CD1c-positive myeloid dendritic cell (primary cell): ENCODE measurements at regions not wholly inside any gene's neighbourhood (a gene's known extent, or its start where the extent isn't known, plus 50 kb on each side); places are given as distances from the start of the nearest gene placed in this dataset.

ENCODE experiments used
- DNase-seq: peaks from one replicate; pipeline ENCODE4 v3.0.0-alpha.2; 2016; ENCODE audit errors: extremely low spot score

DNA sequence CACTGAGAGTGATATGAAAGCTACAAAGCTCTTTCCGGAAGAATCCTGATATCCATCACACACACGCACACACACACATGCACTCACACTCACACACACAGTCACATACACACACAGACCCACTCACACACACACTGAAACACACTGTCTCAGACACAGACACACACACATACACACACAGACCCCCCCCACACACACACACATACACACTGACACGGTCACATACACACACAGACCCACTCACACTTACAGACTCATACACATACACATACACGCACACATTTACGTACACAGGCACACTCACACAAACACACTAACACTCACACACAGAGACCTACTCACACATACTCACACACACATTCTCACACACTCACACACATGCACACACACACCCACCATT, 58.6 kb downstream of the LIG4 start:
- no peak for DNase-seq

DNA sequence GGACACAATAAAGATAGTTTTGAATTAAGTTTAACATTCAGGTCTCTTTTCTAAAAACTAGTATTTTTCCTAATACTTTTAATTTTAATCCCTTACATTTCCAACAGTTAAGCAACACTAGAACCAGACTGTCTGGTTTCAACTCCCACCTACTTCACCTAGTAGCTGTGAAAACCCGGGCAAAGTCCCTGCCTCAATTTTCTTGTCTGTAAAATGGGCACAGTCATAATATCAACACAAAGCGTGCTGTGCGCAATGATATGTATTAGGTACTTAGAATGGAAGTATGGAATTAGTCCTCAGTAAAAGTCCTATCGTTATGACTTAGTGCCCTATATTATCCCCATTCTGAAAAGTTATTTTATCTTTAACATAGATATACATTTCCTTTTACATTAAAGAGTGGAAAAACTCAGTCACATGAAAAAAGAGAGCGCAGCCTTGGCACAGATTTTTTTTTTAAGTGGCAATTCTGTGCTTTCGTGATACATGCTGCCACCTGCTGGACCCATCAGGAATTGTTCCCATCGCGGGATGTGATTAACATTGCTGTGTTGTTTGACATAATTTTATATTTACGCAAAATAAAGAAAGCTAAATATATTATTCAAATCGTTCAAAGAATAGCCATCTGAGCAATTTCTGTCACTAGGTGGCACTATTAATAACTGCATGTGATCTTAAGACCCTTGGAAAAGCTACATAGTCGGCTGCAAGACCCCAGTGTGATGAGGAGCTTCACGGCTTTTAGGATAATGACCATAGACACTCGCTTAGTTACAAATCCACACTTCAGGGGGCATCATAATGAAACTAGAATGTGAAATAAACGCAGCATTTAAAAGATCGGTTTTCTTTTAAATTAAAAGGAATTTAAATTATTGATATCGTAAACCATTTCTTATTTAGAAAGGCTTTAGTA, 59.9 kb downstream of the LIG4 start:
- peak; percentile 45 for DNase-seq

DNA sequence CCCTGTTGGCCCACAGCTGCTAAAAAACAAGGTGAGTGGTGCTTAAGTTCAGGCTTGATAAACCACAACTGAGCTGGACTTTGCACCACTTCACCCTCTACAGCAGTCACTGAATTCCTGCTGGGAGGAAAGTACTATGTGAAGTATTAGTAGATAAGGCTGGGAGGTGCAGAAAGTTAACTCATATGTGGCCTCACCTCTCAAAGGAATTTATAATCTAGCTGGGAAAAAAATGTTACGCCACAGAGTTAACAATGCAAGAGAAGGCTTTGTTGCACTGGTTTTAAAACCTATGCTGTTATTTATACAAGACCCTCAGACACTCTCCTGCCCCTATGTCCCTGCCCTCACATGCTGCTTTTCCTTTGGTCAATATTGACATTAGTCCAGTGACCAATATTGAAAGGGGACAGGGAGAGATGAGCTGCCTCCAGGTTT, 60.9 kb downstream of the LIG4 start:
- DNase-seq = no peak

DNA sequence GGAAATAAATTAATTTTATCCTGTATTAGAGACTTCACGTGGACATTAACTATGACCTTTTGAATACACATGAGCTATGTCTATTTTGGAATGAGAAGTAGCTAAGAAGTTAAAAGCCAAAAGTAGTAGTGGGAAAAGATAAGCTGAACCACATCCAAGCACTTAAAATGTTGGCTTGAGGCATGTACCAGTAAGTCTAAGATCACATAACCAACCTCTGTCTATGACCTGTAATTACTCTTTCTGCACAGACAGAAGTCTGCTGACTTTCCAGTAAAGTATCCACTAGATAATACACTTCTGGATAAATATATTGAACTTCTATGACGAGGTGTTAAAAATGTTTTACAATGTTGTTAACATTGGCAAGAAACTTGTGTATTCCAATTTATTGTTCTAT, 68.7 kb downstream of the LIG4 start:
- no peak for DNase-seq

DNA sequence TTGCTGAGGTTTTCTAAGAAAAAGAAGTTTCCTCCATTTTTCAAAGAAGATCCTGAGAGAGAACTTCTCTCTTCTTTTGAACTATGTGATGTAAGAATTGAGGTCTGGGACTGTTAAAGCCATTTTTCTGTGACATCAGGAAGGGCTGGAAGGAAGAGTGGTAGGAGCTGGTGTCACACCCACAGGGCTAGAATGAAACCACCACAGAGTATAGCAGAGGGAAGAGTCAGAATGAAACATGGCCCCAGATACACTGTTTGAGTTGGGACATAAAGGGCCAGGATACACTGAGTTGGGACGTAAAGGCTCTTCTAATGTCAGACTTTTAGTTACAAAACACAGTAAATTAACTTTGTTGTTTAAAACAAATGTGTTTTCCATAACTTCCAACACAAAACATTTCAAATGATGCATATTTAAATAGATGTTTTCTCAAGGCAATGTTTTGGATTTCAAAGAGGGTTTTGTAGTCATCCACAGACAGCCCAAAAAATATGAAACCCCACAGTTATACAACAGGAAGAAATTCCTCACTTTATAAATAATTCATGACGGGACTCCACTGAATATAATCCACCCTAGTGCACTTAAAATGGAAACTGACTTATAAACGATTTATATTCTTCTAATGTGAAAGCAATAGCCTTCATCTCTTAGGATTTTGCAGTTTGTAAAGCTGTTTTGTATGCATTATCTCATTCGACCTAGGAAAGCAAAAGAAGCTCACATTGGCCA, 72.5 kb downstream of the LIG4 start:
- DNase-seq = no peak

- DNase-seq = no peak
Measured at GRCh38 chr13:108137176-108137575, 78.2 kb downstream of the LIG4 start.

DNA sequence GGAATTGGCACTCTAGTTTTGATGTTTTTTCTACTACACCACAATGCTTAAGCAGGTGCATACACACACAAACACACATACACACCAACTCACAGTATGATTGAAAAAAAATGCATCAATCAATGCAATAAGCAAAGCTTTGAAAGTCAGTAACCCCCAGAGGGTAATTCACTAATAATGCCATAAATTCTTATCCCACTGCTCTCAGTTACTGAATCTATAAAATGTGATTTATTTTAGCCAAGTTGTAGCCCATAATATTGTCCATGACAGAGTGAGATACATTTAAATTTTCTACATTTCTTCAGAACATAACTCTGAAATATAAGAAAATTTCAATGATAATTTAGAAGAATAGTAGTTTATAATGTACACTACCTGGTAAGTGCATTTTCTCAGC, 87.9 kb downstream of the LIG4 start:
- no peak for DNase-seq

DNA sequence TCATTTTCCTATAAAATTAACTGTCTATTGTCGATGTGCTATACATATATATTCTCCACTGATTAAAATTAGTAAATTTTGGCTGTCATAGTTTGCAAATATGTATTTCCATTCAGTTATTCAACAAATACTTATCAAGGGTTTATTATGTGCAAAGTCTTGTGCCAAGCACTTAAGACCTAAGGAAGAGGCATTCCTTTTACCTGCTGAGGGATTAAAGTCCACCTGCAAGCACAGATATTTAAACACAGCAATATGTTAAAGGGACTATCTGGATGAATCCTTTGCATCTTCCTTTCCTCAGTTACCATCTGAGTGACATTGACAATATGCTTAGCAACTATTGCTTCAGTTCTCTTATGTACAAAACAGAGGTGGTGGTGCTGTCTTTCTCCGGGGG, 89.3 kb downstream of the LIG4 start:
- DNase-seq = no peak

DNA sequence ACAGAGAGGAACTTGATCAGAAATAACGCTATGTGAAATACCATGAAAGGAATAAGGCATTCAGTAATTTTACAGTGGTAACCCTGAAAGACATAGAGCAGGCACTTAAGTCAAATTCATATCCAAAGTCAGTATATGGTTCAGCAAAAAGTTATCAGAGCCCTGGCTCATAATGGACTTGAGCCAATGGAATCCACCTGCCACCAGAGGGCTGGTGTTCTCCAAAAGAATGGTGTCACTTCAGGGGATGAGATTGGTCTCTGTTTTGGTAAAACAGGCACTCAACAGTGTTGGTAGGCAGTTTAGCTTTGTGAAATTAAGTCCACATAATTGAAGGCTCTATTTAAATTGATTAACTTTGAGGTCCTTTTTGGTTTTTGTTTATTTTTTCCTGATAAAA, 93.9 kb downstream of the LIG4 start:
- no peak for DNase-seq

GRCh38 chr13:108120856-108121255, 94.5 kb downstream of the LIG4 start:
- DNase-seq = no peak

DNA sequence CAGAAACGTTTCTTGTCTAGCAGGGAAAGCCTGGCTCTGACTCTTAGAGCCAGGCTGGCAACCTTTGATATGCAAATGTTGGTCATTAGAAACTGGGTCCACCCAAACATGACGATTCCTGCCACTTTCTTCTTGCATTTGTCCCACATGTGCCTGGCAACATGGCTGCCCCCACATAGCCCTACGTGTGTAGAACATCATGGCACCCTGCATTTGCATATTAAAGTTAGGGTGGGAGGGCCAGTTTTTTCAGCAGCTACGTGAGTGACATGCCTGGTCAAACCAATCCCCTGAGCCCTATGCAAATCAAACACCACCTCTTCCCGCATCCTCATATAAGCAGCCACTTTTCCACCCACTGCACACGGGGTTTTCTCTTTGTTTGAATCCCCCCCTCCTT, 95.0 kb downstream of the LIG4 start:
- no peak for DNase-seq

- DNase-seq = no peak
Measured at GRCh38 chr13:108115738-108116137, 99.6 kb downstream of the LIG4 start.

- DNase-seq = no peak
Measured at GRCh38 chr13:108113407-108113806, 101.9 kb downstream of the LIG4 start.

GRCh38 chr13:108104736-108105135, 110.6 kb downstream of the LIG4 start:
- no peak for DNase-seq

GRCh38 chr13:108102771-108103170, 112.6 kb downstream of the LIG4 start:
- DNase-seq = no peak

GRCh38 chr13:108096301-108096915, 118.9 kb downstream of the LIG4 start:
- no peak for DNase-seq

DNA sequence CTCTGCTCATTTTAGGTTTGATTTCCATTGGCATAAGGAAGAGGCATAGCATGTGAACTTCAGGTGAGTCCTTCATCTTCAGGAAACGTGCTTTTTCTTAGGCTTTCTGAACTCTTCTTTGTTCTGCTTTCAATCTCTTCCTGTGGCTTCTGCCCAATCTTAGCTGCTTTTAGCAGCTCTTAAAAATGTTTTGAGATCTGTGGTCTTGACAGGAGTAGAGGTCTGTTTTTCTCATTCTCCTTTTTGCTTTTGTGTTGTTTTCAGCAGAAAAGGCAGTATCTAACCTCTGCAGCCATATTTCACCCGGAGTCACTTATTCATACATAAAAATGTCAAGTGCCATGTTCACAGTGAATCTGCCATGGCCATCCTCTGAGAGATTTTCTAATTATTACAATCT, 120.3 kb downstream of the LIG4 start:
- DNase-seq = no peak

- DNase-seq = no peak
Measured at GRCh38 chr13:108093616-108094015, 121.7 kb downstream of the LIG4 start.

- no peak for DNase-seq
Measured at GRCh38 chr13:108087810-108088209, 127.5 kb downstream of the LIG4 start.

DNA sequence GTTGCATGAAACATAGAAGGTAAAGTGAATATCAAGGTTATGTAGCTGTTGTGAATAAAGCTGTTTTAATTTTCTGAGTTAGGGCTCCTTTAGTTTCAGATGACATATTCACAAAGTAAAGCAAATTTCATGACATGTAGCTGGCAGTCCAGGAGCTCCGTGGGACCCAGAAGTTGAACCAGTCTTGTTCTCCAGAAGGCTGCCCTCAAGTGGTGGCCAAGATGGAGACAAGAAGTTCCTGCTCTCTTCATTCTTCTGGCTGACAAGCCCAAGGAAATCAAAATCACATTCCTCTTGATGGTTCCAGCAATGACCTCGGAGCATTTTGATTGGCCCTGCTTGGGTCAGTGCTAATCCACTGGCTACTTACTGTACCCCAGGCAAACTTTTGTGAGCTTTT, 128.7 kb downstream of the LIG4 start:
- no peak for DNase-seq

DNA sequence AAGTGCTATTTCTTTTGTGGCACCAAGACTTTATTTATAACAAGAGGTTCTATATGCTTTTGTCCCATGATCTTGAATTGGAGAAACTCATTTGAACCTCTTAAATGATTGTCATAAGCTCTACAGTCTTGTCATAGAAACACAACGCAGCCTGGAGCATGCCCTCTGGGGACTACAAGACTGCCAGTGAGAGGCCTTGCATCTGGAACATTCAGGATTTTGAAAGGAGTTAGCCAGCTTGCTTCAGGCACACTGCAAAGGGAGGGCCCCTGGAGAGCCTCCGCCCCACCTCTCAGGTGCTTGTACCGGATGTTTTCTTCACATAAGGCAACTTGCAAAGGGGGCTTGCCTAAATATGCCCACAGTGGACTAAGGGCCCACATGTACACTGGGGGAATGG, 130.5 kb downstream of the LIG4 start:
- DNase-seq = no peak

GRCh38 chr13:108083056-108083455, 132.3 kb downstream of the LIG4 start:
- no peak for DNase-seq

GRCh38 chr13:108082481-108082880, 132.9 kb downstream of the LIG4 start:
- no peak for DNase-seq
